Astrocyte of the cerebellum (primary cell): ENCODE measurements at regions not wholly inside any gene's neighbourhood (a gene's known extent, or its start where the extent isn't known, plus 50 kb on each side); places are given as distances from the start of the nearest gene placed in this dataset.

Experiments
- DNase-seq: peaks from one replicate; pipeline ENCODE4 v3.0.0-alpha.2; 2011; ENCODE audit warnings: low read depth
- H3K4me3 ChIP-seq: 2 replicates; pipeline ENCODE4 v1.5.1; 2011; ENCODE audit warnings: mild to moderate bottlenecking, low read depth, low read length, moderate library complexity
- CTCF ChIP-seq: IDR thresholded peaks from 2 replicates; pipeline ENCODE4 v1.5.1; 2012; ENCODE audit warnings: low read length, low read depth, moderate library complexity, mild to moderate bottlenecking; ENCODE audit errors: missing control alignments
- in situ Hi-C: cut with HindIII; loops from 2 replicates; pipeline ENCODE4 v1.10.0; 2017; ENCODE audit warnings: low sequenced_read_pairs

- TF ChIP-seq CTCF: no peak
- in situ Hi-C loops: no loop called here
- DNase-seq: no peak
- H3K4me3 ChIP-seq: no peak overlapping the region
Observed at GRCh38 chr5:4411664-4412063, 728.5 kb upstream of the ADAMTS16 start.

GRCh38 chr5:4413996-4414395 lies 726.1 kb upstream of the ADAMTS16 start:
- in situ Hi-C loops: no loop called here
- no peak for DNase-seq
- TF ChIP-seq CTCF: no peak
- H3K4me3 ChIP-seq: no peak overlapping the region

- TF ChIP-seq CTCF: no peak
- in situ Hi-C loops: no loop called here
Observed at GRCh38 chr5:4418084-4418483, 722.0 kb upstream of the ADAMTS16 start.

GRCh38 chr5:4419281-4419680 lies 720.8 kb upstream of the ADAMTS16 start:
- DNase-seq: no peak
- no peak overlapping the region for H3K4me3 ChIP-seq
- in situ Hi-C loops: no loop called here
- no peak for TF ChIP-seq CTCF

More at GRCh38 chr5:4418084-4418483, 722.0 kb upstream of the ADAMTS16 start:
- DNase-seq: no peak
- no peak overlapping the region for H3K4me3 ChIP-seq

GRCh38 chr5:4420177-4420576 lies 720.0 kb upstream of the ADAMTS16 start:
- no peak for TF ChIP-seq CTCF
- no peak for DNase-seq
- in situ Hi-C loops: no loop called here
- H3K4me3 ChIP-seq: no peak overlapping the region

GRCh38 chr5:4420681-4421080 lies 719.4 kb upstream of the ADAMTS16 start:
- in situ Hi-C loops: no loop called here
- no peak for DNase-seq

More at GRCh38 chr5:4420681-4421080, 719.4 kb upstream of the ADAMTS16 start:
- no peak for TF ChIP-seq CTCF
- no peak overlapping the region for H3K4me3 ChIP-seq
